HL-60 (cell line): ENCODE measurements at regions not wholly inside any gene's neighbourhood (a gene's known extent, or its start where the extent isn't known, plus 50 kb on each side); places are given as distances from the start of the nearest gene placed in this dataset.
"Not testable (repeated sequence)": the region's sequence is repeated elsewhere in the genome, so short reads cannot be mapped to it uniquely, and the experiment has no call there.

Experiments used
- DNase-seq, 2 experiments: peaks; one replicate each; pipeline ENCODE4 v3.0.0-alpha.2; 2010 to 2020; ENCODE audit warnings: low read depth in 1 of 2, low spot score in 1 of 2
- H3K27ac ChIP-seq: fragments of 250-450 bp; sonication (Bioruptor Pico); replicated peaks from 2 replicates; pipeline ENCODE4 v1.5.1; 2020; ENCODE audit warnings: mild to moderate bottlenecking, moderate library complexity
- H3K27me3 ChIP-seq: fragments of 250-450 bp; sonication (Bioruptor Pico); 2 replicates; pipeline ENCODE4 v1.5.1; 2021; ENCODE audit warnings: mild to moderate bottlenecking, moderate library complexity; ENCODE audit not compliant: insufficient read depth, poor library complexity, severe bottlenecking
- H3K4me3 ChIP-seq: replicated peaks from 2 replicates; pipeline ENCODE4 v1.5.1; 2011; ENCODE audit warnings: mild to moderate bottlenecking, control low read depth, low read length; ENCODE audit not compliant: insufficient read depth
- GABPA ChIP-seq: IDR thresholded peaks from 2 replicates; pipeline ENCODE4 v1.6.1; 2012; ENCODE audit warnings: low read depth
- POLR2AphosphoS5 ChIP-seq: IDR thresholded peaks from 2 replicates; pipeline ENCODE4 v1.6.1; 2012; ENCODE audit warnings: low read depth
- SPI1 ChIP-seq: IDR thresholded peaks from 2 replicates; pipeline ENCODE4 v1.6.1; 2012; ENCODE audit warnings: low read depth, mild to moderate bottlenecking, borderline replicate concordance
- TF ChIP-seq, protein P1 (sequence below): IDR thresholded peaks from 2 replicates; pipeline ENCODE4 v1.6.1; 2012; ENCODE audit warnings: low read depth; ENCODE audit not compliant: insufficient replicate concordance
- TF ChIP-seq, protein P2 (sequence below): IDR thresholded peaks from one replicate; pipeline ENCODE4 v1.5.1; 2011; ENCODE audit warnings: low read length, control low read depth, inconsistent platforms; ENCODE audit not compliant: insufficient read depth

DNA sequence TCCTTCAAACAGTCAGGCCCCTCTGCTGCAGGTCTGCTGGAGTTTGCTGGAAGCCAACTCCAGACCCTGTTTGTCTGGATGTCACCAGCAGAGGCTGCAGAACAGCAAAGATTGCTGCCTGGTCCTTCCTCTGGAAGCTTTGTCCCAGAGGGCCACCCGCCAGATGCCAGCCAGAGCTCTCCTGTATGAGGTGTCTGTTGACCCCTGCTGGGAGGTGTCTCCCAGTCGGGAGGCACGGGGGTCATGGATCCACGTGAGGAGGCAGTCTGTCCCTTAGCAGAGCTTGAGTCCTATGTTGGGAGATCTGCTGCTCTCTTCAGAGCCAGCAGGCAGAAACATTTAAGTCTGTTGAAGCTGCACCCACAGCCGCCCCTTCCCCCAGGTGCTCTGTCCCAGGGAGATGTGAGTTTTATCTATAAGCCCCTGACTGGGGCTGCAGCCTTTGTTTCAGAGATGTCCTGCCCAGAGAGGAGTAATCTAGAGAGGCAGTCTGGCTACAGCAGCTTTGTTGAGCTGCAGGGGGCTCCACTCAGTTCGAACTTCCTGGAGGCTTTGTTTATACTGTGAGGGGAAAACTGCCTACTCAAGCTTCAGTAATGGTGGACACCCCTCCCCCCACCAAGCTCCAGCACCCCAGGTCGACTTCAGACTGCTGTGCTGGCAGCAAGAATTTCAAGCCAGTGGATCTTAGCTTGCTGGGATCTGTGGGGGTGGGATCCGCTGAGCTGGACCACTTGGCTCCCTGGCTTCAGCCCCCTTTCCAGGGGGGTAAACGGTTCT lies 72.1 kb downstream of the OGFRL1 start:
- not testable (repeated sequence) for H3K4me3 ChIP-seq, DNase-seq, H3K27ac ChIP-seq, H3K27me3 ChIP-seq

DNA sequence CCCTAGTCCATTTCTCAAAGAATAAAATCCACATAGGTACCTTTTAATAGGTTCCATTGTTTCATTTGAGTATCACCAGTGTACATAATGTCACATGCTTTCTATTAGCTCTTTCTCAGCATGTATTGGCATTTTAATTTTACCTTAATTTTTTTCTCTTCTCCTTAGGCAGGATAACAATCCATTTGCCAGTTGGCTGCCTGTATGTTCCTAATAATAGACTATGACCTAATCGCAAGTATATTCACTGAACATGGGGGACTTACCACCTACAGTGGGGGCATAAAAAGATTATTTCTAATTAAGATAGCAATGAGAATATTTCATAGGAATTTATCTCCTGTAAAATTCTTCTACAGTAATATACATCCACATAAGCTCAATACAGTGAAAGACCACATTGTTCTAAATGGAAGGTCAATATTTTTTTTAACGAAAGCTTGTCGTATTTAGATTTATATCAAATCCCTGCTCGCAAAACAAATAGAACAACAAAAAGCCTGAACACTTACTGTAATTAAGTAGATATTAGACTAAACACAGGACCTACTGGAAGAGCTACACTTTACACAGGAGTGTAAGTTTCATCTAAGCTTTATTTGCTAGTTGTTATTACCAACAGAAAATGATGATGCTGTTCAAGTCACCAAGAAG lies 76.4 kb downstream of the OGFRL1 start:
- Histone ChIP-seq H3K27me3 (peaks cover 2% of the 10 kb centered on the region), H3K4me3 (no peak overlapping the region), H3K27ac (no peak overlapping the region)
- DNase-seq, result no peak
- TF ChIP-seq SPI1, result no peak
- TF ChIP-seq GABPA, result no peak
- TF ChIP-seq, protein P1, sequence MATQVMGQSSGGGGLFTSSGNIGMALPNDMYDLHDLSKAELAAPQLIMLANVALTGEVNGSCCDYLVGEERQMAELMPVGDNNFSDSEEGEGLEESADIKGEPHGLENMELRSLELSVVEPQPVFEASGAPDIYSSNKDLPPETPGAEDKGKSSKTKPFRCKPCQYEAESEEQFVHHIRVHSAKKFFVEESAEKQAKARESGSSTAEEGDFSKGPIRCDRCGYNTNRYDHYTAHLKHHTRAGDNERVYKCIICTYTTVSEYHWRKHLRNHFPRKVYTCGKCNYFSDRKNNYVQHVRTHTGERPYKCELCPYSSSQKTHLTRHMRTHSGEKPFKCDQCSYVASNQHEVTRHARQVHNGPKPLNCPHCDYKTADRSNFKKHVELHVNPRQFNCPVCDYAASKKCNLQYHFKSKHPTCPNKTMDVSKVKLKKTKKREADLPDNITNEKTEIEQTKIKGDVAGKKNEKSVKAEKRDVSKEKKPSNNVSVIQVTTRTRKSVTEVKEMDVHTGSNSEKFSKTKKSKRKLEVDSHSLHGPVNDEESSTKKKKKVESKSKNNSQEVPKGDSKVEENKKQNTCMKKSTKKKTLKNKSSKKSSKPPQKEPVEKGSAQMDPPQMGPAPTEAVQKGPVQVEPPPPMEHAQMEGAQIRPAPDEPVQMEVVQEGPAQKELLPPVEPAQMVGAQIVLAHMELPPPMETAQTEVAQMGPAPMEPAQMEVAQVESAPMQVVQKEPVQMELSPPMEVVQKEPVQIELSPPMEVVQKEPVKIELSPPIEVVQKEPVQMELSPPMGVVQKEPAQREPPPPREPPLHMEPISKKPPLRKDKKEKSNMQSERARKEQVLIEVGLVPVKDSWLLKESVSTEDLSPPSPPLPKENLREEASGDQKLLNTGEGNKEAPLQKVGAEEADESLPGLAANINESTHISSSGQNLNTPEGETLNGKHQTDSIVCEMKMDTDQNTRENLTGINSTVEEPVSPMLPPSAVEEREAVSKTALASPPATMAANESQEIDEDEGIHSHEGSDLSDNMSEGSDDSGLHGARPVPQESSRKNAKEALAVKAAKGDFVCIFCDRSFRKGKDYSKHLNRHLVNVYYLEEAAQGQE, result no peak
- TF ChIP-seq POLR2AphosphoS5, result no peak
- TF ChIP-seq, protein P2, sequence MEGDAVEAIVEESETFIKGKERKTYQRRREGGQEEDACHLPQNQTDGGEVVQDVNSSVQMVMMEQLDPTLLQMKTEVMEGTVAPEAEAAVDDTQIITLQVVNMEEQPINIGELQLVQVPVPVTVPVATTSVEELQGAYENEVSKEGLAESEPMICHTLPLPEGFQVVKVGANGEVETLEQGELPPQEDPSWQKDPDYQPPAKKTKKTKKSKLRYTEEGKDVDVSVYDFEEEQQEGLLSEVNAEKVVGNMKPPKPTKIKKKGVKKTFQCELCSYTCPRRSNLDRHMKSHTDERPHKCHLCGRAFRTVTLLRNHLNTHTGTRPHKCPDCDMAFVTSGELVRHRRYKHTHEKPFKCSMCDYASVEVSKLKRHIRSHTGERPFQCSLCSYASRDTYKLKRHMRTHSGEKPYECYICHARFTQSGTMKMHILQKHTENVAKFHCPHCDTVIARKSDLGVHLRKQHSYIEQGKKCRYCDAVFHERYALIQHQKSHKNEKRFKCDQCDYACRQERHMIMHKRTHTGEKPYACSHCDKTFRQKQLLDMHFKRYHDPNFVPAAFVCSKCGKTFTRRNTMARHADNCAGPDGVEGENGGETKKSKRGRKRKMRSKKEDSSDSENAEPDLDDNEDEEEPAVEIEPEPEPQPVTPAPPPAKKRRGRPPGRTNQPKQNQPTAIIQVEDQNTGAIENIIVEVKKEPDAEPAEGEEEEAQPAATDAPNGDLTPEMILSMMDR, result no peak

DNA sequence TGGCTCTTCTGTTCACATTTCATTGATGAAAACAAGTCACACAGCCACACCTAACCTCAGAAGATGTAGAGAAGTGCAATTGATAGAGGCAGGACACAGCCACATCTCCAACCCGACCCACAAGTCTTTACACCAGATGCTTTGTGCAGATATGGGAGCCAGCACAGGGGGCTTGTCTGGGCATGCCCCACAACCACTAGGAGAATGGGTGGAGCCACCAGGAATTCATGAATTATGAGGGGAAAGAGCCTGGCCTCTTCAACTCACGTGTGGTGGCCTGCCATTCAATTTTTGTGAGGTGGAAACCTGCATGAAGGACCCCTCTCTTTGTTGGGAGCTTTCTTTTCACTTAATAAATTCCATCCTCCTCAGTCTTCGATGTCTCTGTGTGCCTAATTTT lies 79.1 kb downstream of the OGFRL1 start:
- TF ChIP-seq, protein P1, result no peak
- TF ChIP-seq, protein P2, result no peak
- no peak for DNase-seq
- no peak overlapping the region for H3K27ac ChIP-seq

DNA sequence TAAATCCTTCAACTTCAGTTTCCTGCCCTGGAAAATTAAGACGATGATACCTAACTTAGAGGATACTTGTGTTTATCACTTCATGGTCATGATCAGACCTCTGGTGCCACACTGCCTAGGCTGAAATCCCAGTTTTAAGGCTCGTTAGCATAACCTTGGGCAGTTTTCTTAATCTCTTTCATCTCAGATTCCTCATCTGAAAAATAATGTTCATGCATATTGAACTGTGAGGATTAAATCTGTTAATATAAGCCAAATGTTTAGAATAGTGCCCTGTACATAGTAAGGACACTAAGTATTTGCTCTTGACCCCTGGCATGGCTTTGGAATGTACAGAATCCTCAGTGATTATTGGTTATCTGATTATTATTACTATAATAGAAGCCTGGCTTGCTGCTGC lies 79.7 kb downstream of the OGFRL1 start:
- Histone ChIP-seq H3K27me3 (no peaks in the 10 kb centered on the region), H3K27ac (no peak overlapping the region), H3K4me3 (no peak overlapping the region)
- TF ChIP-seq SPI1, result no peak
- TF ChIP-seq GABPA, result no peak
- TF ChIP-seq, protein P2, result no peak
- TF ChIP-seq POLR2AphosphoS5, result no peak
- TF ChIP-seq, protein P1, result no peak
- no peak for DNase-seq

More for the DNA sequence above, 79.1 kb downstream of the OGFRL1 start:
- H3K27me3 ChIP-seq, result no peaks in the 10 kb centered on the region
- H3K4me3 ChIP-seq, result no peak overlapping the region
